WERI-Rb-1 (cell line): ENCODE measurements at regions not wholly inside any gene's neighbourhood (a gene's known extent, or its start where the extent isn't known, plus 50 kb on each side); places are given as distances from the start of the nearest gene placed in this dataset.

ENCODE experiments used
- DNase-seq: peaks from one replicate; pipeline ENCODE4 v3.0.0-alpha.2; 2020
- H3K27ac ChIP-seq: fragments of 250-450 bp; sonication (Bioruptor Pico); 2 replicates; pipeline ENCODE4 v1.5.1; 2020; ENCODE audit warnings: mild to moderate bottlenecking, moderate library complexity
- H3K27me3 ChIP-seq: fragments of 250-450 bp; sonication (Bioruptor Pico); 2 replicates; pipeline ENCODE4 v1.5.1; 2021; ENCODE audit warnings: mild to moderate bottlenecking, low read depth, moderate library complexity; ENCODE audit not compliant: insufficient read depth, severe bottlenecking
- H3K36me3 ChIP-seq: fragments of 250-450 bp; sonication (Bioruptor Pico); 2 replicates; pipeline ENCODE4 v1.5.1; 2020; ENCODE audit warnings: mild to moderate bottlenecking, moderate library complexity
- H3K4me3 ChIP-seq: 2 replicates; pipeline ENCODE4 v1.5.1; 2011; ENCODE audit warnings: low read depth, mild to moderate bottlenecking, control low read depth, low read length
- H3K9me3 ChIP-seq: fragments of 250-450 bp; sonication (Bioruptor Pico); 2 replicates; pipeline ENCODE4 v1.5.1; 2021; ENCODE audit warnings: mild to moderate bottlenecking, moderate library complexity; ENCODE audit not compliant: severe bottlenecking
- CTCF ChIP-seq: IDR thresholded peaks from 2 replicates; pipeline ENCODE4 v1.5.1; 2011; ENCODE audit warnings: low read depth, mild to moderate bottlenecking, control low read depth, inconsistent platforms, low read length

GRCh38 chr13:40132249-40132648 lies 476.8 kb downstream of the COG6 start:
- Histone ChIP-seq H3K27ac (no peak overlapping the region), H3K27me3 (no peaks in the 10 kb centered on the region), H3K9me3 (no peaks in the 10 kb centered on the region), H3K36me3 (no peaks in the 10 kb centered on the region), H3K4me3 (no peak overlapping the region)
- TF ChIP-seq CTCF: no peak
- no peak for DNase-seq

GRCh38 chr13:40136896-40137295 lies 481.4 kb downstream of the COG6 start:
- Histone ChIP-seq H3K27me3 (no peaks in the 10 kb centered on the region), H3K4me3 (no peak overlapping the region), H3K9me3 (no peaks in the 10 kb centered on the region), H3K36me3 (no peaks in the 10 kb centered on the region), H3K27ac (no peak overlapping the region)
- TF ChIP-seq CTCF: no peak
- DNase-seq: no peak

GRCh38 chr13:40137400-40137799 lies 481.9 kb downstream of the COG6 start:
- Histone ChIP-seq H3K9me3 (no peaks in the 10 kb centered on the region), H3K27ac (no peak overlapping the region), H3K36me3 (no peaks in the 10 kb centered on the region), H3K27me3 (no peaks in the 10 kb centered on the region), H3K4me3 (no peak overlapping the region)
- no peak for TF ChIP-seq CTCF
- no peak for DNase-seq

GRCh38 chr13:40139896-40140520 lies 484.5 kb downstream of the COG6 start:
- Histone ChIP-seq H3K27me3 (no peaks in the 10 kb centered on the region), H3K36me3 (no peaks in the 10 kb centered on the region), H3K4me3 (no peak overlapping the region), H3K9me3 (no peaks in the 10 kb centered on the region), H3K27ac (no peak overlapping the region)
- no peak for DNase-seq
- TF ChIP-seq CTCF: no peak

- no peak for DNase-seq
- Histone ChIP-seq H3K36me3 (no peaks in the 10 kb centered on the region), H3K4me3 (no peak overlapping the region), H3K27me3 (no peaks in the 10 kb centered on the region), H3K27ac (no peak overlapping the region), H3K9me3 (no peaks in the 10 kb centered on the region)
- no peak for TF ChIP-seq CTCF
These were observed 486.5 kb downstream of the COG6 start for GRCh38 chr13:40141859-40142555.
